Astrocyte of the cerebellum (primary cell): ENCODE measurements at regions not wholly inside any gene's neighbourhood (a gene's known extent, or its start where the extent isn't known, plus 50 kb on each side); places are given as distances from the start of the nearest gene placed in this dataset.

Experiments
- DNase-seq: peaks from one replicate; pipeline ENCODE4 v3.0.0-alpha.2; 2011; ENCODE audit warnings: low read depth
- H3K4me3 ChIP-seq: 2 replicates; pipeline ENCODE4 v1.5.1; 2011; ENCODE audit warnings: mild to moderate bottlenecking, low read depth, low read length, moderate library complexity
- in situ Hi-C: cut with HindIII; loops from 2 replicates; pipeline ENCODE4 v1.10.0; 2017; ENCODE audit warnings: low sequenced_read_pairs
- TF ChIP-seq, protein P1 (sequence below): IDR thresholded peaks from 2 replicates; pipeline ENCODE4 v1.5.1; 2012; ENCODE audit warnings: low read length, low read depth, moderate library complexity, mild to moderate bottlenecking; ENCODE audit errors: missing control alignments

DNA sequence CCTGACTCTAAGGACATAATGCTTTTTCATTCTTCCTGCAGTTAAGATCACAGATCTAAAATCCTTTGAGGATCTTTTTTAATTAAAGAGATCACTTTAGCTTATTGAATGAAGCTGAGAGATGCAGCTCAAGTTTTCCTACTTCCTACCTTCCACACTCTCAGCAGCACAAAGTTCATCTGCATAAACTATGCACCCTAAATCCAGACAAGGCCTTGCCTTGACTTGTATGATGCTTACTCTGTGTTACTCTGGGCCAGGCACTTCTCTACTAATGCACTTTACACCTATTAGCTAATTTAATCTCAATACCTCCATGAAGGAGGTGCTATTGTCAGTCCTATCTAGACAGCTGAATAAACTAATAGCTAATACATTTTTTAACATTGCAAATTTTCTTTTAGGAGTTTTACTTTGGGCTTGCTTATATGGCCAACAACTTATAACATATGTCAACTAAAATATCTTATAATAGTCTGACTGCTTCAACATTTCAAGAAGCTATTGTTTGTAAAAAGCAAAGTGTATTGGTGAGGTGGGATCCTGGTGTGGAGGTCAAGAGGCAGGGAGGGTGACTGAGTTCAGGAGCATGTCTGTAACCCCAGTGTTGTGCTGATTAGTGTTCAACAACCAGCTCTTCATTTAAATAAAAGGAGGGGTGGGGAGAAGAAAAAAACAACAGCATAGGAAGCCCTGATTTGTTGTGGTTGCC is 172.4 kb upstream of the ATP11B start:
- no peak overlapping the region for H3K4me3 ChIP-seq
- in situ Hi-C loops: no loop called here
- TF ChIP-seq, protein P1, sequence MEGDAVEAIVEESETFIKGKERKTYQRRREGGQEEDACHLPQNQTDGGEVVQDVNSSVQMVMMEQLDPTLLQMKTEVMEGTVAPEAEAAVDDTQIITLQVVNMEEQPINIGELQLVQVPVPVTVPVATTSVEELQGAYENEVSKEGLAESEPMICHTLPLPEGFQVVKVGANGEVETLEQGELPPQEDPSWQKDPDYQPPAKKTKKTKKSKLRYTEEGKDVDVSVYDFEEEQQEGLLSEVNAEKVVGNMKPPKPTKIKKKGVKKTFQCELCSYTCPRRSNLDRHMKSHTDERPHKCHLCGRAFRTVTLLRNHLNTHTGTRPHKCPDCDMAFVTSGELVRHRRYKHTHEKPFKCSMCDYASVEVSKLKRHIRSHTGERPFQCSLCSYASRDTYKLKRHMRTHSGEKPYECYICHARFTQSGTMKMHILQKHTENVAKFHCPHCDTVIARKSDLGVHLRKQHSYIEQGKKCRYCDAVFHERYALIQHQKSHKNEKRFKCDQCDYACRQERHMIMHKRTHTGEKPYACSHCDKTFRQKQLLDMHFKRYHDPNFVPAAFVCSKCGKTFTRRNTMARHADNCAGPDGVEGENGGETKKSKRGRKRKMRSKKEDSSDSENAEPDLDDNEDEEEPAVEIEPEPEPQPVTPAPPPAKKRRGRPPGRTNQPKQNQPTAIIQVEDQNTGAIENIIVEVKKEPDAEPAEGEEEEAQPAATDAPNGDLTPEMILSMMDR: no peak
- DNase-seq: no peak

DNA sequence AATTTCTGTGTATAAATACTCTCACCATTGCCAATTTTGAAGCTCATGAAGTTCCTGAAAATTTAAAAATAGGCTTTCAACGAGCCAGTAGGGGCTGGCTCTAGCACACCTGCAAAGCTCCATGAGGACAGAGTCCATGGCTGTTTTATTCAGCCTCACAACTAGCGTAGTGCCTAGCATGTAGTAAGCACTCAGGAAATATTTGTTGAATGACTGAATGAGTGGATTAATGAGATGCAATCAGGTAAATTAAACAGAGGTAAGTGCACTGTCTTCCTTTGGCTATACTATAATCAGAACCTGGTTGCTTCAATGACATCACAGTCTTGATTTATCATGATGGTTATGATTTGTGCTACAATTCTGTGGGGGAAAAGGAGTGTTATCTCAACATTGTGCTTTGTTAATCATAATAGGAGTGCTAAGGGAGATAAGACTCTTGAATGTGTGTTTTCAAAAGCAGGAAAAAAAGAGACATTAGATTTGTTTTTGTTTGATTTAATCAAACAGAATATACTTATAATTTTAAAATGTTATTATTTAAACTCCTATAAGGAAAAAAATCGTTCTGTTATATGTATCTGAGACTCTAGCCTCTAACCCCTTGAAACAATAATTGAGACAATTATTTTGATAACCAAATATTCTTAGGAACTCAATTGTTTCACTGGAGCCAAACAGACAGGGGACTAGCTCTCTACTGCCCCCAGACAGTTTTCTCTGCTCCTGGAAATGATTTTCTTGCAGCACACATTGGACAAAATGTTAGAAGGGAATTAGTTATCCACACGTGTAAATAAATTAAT is 171.7 kb upstream of the ATP11B start:
- no peak overlapping the region for H3K4me3 ChIP-seq
- no peak for DNase-seq
- in situ Hi-C loops: no loop called here
- TF ChIP-seq, protein P1: peak; percentile 66

DNA sequence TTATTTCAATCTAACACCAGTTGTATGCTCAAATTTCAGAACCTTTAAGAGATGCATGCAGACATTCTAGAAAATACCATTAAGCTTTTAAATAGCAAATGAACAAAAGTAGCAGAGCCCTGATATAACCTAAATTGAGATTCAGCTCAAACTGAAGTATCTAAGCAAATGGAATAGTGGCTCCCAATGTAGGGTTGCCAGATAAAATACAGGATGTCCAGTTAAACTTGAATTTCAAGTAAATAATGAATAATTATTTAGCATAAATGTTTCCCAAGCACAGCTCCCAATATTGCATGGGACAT is 171.1 kb upstream of the ATP11B start:
- in situ Hi-C loops: no loop called here
- TF ChIP-seq, protein P1: no peak

DNA sequence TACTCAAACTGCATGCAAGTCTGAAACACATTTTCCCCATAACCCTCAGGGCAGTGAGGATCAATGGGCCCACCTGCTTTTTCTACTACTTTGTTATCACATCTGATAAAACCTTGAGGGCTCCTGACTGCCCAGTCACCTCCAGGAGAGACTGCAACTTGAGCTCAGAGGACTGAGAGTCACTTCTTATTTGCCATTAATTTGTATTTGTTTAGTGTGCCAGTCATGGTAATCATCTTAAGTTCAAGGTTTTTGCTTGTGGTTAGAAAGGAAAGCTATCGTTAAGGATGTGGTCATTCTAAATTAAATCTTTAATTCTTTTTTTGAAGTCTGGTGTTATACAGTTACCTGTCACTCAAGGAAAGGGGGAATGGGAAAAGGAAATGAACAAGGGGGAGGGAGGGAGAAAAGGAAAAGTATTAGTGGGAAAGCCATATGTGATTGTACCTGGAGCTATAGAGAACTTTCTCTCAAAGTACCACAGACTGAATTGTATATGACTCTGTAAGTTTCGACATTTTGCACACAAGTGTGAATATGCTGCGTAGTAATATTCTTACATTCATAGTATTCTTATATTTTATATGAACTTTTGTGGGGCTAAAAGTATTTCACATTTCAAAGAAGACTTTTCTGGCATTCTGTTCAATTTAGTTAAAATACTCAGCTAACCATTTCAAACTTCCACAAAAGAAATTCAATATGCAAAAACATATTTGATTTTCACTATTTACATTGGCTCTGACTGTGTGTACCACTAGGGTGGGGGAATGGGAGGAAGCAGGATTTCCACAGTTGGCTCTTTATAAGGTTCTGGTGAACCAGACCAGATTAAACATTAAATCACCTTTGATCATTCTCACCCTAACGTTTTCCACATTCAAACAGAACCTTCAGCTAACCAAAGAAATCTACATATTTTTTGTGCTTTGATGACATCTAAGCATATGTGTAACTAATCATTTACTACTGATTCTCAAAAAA is 166.5 kb upstream of the ATP11B start:
- H3K4me3 ChIP-seq: no peak overlapping the region
- DNase-seq: no peak
- in situ Hi-C loops: no loop called here
- TF ChIP-seq, protein P1: no peak

More for the DNA sequence above, 171.1 kb upstream of the ATP11B start:
- no peak overlapping the region for H3K4me3 ChIP-seq
- DNase-seq: no peak

DNA sequence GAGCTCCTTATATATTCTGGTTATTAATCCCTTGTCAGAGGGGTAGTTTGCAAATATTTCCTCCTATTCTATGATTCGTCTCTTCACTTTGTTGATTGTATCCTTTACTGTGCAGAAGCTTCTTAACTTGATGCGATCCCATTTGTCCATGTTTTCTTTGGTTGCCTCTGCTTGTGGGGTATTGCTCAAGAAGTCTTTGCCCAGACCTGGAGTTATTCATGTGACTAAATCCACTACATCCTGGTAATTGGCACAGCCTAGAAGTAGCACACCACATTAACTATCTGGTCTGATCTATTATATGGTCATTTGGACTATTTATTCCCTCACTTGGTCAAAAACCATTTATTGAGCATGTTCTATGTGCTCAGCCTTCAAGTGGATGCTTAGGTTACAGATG is 164.8 kb upstream of the ATP11B start:
- no peak for DNase-seq
- H3K4me3 ChIP-seq: no peak overlapping the region
- in situ Hi-C loops: no loop called here
- TF ChIP-seq, protein P1: no peak

DNA sequence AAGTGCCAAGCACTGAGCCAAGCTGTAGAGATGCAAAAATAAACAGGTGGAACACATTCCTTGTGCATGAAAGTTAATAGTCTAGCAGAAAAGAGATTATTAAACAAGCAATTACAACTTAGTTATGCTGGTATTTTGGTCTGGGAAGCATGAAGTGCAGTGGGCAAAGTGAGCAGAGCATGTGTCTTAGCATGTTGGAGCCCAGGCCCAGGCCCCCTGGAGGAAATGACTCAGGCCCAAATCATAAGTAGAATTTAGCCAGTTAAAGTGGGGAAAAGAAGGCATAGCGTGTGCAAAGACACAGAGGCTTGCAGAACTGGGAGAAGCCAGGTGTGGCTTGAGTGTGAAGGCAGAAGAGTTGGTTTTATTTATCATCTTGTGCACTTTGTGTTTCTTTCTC is 163.8 kb upstream of the ATP11B start:
- TF ChIP-seq, protein P1: no peak
- in situ Hi-C loops: no loop called here
- no peak overlapping the region for H3K4me3 ChIP-seq
- DNase-seq: no peak
